HG03025 (cell line): ENCODE measurements at regions not wholly inside any gene's neighbourhood (a gene's known extent, or its start where the extent isn't known, plus 50 kb on each side); places are given as distances from the start of the nearest gene placed in this dataset.

Source experiments
- ATAC-seq: cut with Tn5 transposase; IDR thresholded peaks from one replicate; pipeline ENCODE4 v1.9.1; 2021; ENCODE audit warnings: mild to moderate bottlenecking, moderate library complexity; ENCODE audit not compliant: unreplicated experiment, low FRiP score

DNA sequence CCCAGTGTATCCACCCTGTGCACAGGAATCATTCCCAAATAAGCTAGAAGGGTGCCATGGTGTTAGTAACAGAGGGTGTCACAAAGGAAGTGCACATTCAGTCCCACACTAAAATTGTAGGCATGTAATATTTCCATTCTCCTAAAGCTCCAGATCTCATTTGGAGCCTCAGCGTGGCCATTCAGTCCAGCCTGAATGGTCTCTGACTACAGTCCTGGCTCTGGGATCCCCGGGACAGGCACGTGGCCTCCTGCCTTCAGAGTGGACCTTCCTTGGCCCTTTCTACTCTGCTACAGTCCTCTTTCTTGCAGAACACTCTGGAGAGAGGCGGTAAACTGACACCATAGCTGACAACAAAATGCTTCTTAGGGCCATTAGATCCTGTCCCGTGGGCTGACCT is 243.9 kb downstream of the IRX2 start:
- no peak for ATAC-seq

DNA sequence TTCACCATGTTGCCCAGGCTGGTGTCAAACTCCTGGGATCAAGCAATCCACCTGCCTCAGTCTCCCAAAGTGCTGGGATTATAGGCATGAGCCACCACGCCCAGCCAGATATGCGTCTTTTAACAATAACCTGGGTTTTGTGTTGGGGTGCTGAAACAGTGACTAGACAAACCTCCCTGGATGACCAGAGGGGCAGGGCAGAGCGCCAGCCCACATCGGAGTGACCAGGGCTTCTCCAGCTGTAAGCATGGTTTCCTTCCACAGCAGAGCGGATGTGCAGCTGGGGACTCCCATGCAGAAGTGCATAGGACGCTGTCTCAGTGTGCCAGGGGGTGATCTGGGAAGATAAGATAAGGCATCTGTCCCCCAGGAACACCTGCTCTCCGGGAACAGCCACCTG is 244.9 kb downstream of the IRX2 start:
- ATAC-seq: no peak

DNA sequence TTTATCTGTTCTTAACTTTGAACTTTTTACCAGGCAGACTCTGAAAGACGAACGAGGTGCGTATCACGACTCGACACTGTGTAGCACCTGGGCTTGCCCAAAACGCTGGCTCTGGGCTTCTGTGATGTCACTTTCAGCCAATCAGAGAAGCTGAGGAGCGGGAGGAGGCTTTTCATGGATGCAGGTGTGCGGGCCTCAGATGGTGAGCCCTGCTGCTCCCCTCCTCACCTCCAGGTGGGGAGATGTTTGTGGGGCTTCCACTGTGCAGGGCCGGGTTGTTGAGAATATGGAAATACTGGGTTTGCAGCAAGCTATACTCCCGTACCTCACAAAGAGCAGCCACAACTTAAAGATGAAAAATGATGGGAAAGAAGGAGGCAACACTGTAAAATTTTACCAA is 246.3 kb downstream of the IRX2 start:
- ATAC-seq: no peak

DNA sequence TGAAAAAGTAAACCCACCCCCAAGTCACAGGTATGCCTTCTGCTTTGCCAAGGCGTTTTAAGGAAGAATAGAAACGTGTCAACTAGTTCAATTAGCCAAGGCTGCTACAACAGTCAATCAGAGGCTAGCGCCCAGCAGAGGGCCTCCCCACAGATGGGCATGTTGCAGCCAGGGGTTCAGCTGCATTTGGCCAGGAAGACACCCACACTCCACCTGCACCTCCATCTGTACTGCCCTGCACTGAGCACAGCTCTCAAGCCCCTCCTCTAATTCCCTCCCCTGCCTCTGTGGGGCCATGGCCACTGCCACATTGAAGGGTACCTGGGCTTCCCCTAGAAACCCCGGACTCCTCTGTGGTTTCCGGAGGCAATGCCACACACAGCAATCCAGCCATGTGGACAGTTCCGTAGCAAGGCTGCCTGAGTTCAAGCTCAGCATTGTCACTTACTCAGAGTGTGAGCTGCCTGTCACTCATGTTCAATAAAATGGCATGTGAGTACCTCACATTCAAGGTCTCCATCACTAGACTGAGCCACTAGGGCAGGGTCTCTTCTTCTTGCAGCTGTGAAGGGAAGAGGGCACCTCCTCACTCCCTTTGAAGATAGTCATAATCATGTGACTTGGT is 248.4 kb downstream of the IRX2 start:
- no peak for ATAC-seq

DNA sequence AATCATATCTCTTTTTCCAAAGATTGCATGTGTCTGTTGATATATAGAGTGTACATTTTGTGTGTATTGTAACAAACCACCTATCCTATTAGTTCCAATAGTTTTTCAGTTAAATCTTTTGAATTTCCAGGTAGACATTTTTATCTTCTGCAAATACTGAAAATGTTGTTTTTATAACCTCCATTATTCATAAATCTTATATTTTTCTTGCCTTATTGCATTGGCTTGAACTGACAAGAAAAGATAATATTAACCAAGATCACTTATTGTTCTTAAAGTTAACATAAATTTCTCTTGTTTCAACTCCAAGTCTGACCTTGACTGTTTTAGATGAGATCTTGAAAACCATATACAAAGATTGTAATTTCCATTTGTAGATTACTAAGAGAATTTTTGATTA is 251.6 kb downstream of the IRX2 start:
- no peak for ATAC-seq

DNA sequence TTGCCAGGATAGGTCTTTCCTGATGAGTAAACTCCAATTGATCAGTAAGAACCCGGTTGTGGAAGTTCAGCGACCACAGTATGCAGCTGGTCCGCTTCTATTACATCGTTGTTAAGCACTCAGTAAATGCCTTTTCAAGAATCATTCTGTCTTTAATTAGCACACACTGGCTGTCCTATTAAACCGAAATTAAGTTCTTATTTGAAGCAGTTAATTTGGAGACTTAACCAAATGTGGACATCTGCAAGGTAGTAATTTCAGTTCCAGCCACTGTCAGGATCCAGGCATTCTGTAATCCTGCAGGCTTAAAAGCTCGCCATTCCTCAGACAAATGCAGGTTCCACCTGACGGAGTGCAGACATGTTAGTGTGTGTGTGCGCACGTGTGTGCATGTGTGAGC is 254.6 kb downstream of the IRX2 start:
- no peak for ATAC-seq

DNA sequence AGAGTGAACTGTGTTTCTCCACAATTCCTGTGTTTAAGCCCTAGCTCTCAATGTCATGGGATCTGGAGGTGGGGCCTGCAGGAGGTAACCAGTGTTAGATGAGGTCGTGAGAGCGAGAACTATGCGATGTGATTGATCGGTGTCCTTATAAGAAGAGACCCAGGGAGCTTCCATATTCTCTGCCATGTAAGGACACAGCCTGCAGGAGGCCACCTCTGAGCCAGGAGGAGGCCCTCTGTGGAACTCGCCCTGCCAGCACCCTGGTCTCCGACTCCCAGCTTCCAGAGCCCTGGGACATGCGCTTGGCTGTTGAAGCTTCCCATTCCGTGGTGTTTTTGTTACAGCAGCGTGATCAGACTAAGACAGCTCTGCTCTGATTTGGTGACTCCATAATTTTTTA is 255.4 kb downstream of the IRX2 start:
- ATAC-seq: no peak

DNA sequence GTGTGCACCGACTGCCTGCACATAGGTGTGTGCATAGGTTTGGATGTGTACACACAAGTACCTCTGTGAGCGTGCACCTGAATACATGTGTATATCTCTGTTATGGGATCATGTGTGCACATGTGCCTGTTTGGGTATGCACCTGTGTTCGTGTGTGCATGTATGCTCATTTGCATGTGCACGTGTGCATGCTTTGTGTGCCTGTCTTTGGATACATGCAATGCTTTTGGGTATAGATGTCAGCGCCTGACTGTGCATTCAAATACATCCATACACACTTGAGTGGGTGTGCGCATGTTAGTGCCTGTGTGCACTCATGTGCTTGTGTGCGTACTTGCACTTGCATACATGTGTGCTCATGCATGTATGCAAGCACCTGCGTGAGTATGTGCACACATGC is 258.1 kb downstream of the IRX2 start:
- ATAC-seq: no peak

DNA sequence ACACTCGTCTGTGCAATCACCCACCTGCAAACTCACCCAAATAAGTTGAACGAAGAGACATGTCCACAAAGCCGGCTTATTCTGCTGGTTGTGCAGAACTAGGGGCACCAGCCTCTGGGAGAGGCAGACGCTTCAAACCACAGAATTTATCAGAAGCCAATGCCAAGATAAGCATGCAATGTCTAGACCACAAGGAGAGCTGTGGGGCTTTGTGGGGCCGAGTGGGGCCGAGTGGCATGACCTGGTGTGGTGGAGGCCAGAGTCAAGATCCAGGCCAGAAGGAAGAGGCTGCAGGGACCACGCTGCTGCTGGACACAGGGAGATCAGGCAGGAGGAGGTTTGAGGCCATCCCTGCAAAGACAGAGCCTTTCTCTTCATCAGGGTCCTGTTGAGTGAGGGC is 259.0 kb downstream of the IRX2 start:
- ATAC-seq: no peak

DNA sequence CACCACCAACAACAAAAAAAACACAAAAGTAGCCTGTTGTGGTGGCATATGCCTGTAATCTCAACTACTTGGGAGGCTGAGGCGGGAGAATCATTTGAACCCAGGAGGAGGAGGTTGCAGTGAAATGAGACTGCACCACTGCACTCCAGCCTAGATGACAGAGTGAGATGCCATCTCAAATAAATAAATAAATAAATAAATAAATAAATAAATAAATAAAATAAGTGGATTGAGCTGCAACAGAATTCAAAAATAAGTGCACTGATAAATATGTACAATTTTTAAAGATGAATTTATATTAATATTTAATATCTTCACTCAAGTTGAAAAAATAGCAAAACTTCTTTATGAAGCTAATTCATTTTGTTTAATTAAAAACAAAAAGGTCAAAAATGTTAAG is 259.6 kb downstream of the IRX2 start:
- no peak for ATAC-seq

GRCh38 chr5:2489306-2489705 is 262.2 kb downstream of the IRX2 start:
- no peak for ATAC-seq

DNA sequence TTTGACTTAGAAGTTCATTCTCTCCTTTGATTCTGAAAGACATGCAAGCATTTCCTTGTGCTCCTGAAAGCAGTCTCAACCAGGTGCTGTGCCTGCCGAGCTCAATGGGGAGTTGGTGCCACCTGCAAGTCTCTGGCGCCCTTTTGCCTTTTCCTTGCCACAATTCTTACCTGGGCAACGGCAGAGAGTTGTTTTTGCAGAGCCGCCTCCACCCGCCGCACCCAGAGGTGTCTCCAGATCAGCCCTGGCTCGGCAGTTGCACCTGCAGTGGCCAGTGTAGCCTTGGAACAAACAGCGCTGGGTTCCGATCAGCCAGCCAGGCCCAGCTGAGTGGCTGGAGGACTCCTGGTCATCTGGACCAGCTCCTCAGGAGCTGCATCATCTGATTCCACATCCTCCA is 262.9 kb downstream of the IRX2 start:
- ATAC-seq: no peak

DNA sequence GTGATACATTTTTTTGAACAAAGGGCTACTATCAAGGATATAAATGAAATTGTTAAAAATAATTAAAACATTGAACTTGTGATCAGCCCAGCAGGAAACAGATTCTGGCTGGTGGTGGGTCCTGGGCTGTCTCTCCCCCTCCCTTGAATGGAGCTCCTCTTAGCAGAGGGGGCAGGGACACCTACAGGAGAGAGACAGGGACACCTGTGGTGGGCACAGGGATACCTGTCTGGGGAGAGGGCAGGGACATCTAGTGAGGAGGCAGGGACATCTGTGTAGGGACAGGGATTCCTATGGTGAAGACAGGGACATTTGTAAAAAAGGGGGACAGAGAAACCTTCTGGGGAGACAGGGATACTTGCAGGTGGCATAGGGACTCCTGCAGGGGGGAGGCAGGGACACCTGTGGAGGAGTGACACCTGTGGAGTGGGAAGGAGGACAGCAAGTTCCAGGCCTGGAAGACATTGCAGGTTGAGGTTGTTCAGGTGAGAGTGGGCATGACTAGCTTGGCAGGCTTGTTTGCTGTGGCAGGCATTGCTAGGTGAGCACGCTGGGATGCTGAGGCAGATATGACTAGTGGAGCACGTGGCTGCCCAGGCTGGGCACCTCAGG is 264.2 kb downstream of the IRX2 start:
- no peak for ATAC-seq

- ATAC-seq: no peak
These were observed 265.1 kb downstream of the IRX2 start for GRCh38 chr5:2486373-2486772.

GRCh38 chr5:2482778-2483177 is 268.7 kb downstream of the IRX2 start:
- no peak for ATAC-seq

- ATAC-seq: no peak
These were observed 270.6 kb downstream of the IRX2 start for GRCh38 chr5:2480871-2481270.

DNA sequence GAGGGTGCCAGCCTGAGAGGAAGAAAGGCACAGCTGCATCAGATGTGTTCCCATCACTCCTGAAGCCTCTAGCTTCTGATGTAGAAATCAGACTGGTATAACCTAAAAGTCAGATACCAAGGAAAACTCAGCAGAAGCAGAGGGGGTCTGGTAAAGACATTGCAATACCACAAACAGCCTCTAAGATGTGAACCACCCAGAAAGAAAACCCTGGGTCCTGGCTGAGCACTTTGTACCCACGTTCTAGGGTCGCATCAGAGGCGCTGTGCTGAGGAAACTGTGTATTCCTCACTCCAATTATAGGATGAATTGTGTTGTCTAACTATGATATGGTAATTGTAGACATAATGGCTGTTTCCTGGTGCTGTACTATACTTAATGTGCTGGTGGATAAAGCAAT is 275.6 kb downstream of the IRX2 start:
- no peak for ATAC-seq

- no peak for ATAC-seq
These were observed 278.8 kb downstream of the IRX2 start for GRCh38 chr5:2472670-2473069.

DNA sequence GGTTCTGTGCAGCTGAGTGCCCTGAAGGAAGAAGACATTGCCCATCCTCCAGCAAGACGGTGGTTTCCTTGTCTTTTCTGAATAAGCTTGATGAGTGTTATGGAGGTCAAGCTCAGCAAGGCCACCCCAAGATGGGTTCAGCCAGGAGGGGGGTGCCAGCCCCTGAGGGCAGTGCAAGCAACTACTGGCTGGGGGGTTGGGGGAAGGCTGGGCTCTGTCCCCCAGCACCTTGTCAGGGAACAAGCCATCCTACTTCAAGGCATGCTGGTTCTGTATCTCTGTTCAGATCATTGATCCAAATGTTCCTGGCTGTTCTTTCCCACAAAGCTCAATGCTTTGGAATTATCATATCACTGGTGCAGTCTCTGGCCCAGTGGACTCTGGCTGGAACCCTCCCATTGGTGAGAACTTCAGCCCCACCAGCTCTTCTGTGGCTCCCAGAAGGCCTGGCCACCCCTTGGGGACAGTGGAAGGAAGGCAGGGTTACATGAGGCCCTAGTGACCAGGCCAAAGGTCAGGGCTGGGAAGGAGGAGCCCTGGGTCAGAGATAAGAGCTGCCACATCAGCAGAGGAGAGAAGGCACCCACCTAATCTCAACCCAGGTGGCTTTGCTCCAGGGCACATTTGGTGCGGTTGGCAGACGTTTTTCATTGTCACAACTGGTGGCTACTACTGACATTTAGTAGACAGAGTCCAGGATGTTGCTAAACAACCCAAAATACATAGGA is 280.2 kb downstream of the IRX2 start:
- ATAC-seq: no peak

- no peak for ATAC-seq
These were observed 284.5 kb downstream of the IRX2 start for GRCh38 chr5:2466966-2467365.

GRCh38 chr5:2465383-2465782 is 286.1 kb downstream of the IRX2 start:
- no peak for ATAC-seq

DNA sequence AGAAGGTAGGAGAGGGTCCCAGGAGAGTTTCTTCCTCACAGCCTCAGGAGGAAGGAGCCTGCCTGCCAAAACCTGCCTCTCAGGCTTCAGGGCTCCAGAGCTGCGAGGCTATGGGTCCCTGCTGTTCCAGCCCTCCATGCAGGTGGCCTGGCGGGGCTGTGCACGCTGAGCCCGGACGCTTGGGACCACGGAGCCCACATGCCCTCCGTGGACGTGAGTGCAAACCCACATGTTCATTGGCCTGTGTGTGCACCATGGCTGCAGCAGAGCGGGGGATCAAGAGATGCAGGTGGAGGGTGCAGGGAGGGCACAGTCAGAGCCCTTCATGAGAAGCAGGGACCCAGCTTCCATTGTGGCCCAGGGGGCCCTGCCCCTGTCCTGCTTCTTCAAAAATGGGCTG is 287.3 kb downstream of the IRX2 start:
- no peak for ATAC-seq
